H9 (cell line): ENCODE measurements at regions not wholly inside any gene's neighbourhood (a gene's known extent, or its start where the extent isn't known, plus 50 kb on each side); places are given as distances from the start of the nearest gene placed in this dataset.

Source experiments
- DNase-seq: peaks from one replicate; pipeline ENCODE4 v3.0.0-alpha.2; 2017
- H2AFZ ChIP-seq: one replicate; pipeline ENCODE4 v1.6.1; 2013; ENCODE audit warnings: mild to moderate bottlenecking, low read length, control low read depth, moderate library complexity
- H2AK5ac ChIP-seq: 2 replicates; pipeline ENCODE4 v1.6.1; 2013; ENCODE audit warnings: low read length, control low read depth, mixed read lengths; ENCODE audit not compliant: insufficient read length
- H2BK120ac ChIP-seq: one replicate; pipeline ENCODE4 v1.6.1; 2013; ENCODE audit warnings: low read depth, mild to moderate bottlenecking, low read length, control low read depth, inconsistent platforms; ENCODE audit not compliant: poor library complexity, severe bottlenecking
- H2BK12ac ChIP-seq: 2 replicates; pipeline ENCODE4 v1.6.1; 2013; ENCODE audit warnings: low read length, control low read depth, mixed read lengths, low read depth; ENCODE audit not compliant: insufficient read length
- H2BK15ac ChIP-seq: 2 replicates; pipeline ENCODE4 v1.6.1; 2013; ENCODE audit warnings: low read depth, low read length, control low read depth
- H2BK20ac ChIP-seq: one replicate; pipeline ENCODE4 v1.6.1; 2013; ENCODE audit warnings: low read depth, mild to moderate bottlenecking, low read length, control low read depth, inconsistent platforms; ENCODE audit not compliant: poor library complexity, severe bottlenecking
- H2BK5ac ChIP-seq: 2 replicates; pipeline ENCODE4 v1.6.1; 2013; ENCODE audit warnings: low read length, control low read depth, mixed read lengths; ENCODE audit not compliant: insufficient read length
- H3K14ac ChIP-seq: 2 replicates; pipeline ENCODE4 v1.6.1; 2013; ENCODE audit warnings: low read length, control low read depth; ENCODE audit not compliant: insufficient read depth
- H3K18ac ChIP-seq: 2 replicates; pipeline ENCODE4 v1.6.1; 2013; ENCODE audit warnings: low read depth, mild to moderate bottlenecking, mixed read lengths, low read length, control low read depth; ENCODE audit not compliant: insufficient read length
- H3K23ac ChIP-seq: 2 replicates; pipeline ENCODE4 v1.6.1; 2013; ENCODE audit warnings: low read length, control low read depth, mixed read lengths, low read depth; ENCODE audit not compliant: insufficient read length
- H3K23me2 ChIP-seq: 2 replicates; pipeline ENCODE4 v1.6.1; 2013; ENCODE audit warnings: low read depth, mild to moderate bottlenecking, mixed read lengths, low read length, control low read depth; ENCODE audit not compliant: insufficient read length, poor library complexity, severe bottlenecking
- H3K27ac ChIP-seq: 2 replicates; pipeline ENCODE4 v1.5.1; 2013; ENCODE audit warnings: low read length, control low read depth, mixed read lengths, low read depth; ENCODE audit not compliant: insufficient read length
- H3K27me3 ChIP-seq: 2 replicates; pipeline ENCODE4 v1.6.1; 2013; ENCODE audit warnings: low read length, control low read depth, inconsistent platforms; ENCODE audit not compliant: insufficient read depth
- H3K4ac ChIP-seq: 2 replicates; pipeline ENCODE4 v1.6.1; 2013; ENCODE audit warnings: low read depth, mild to moderate bottlenecking, control low read depth, inconsistent platforms, low read length, moderate library complexity
- H3K4me1 ChIP-seq: 2 replicates; pipeline ENCODE4 v1.6.1; 2013; ENCODE audit warnings: low read length, control low read depth, inconsistent platforms; ENCODE audit not compliant: insufficient read depth
- H3K4me2 ChIP-seq: 2 replicates; pipeline ENCODE4 v1.6.1; 2013; ENCODE audit warnings: low read length, control low read depth, mixed read lengths; ENCODE audit not compliant: insufficient read length, insufficient read depth
- H3K56ac ChIP-seq: 2 replicates; pipeline ENCODE4 v1.6.1; 2013; ENCODE audit warnings: low read depth, mild to moderate bottlenecking, mixed read lengths, low read length, control low read depth; ENCODE audit not compliant: insufficient read length
- H3K79me1 ChIP-seq: 2 replicates; pipeline ENCODE4 v1.6.1; 2013; ENCODE audit warnings: low read depth, mild to moderate bottlenecking, moderate library complexity, low read length, control low read depth, inconsistent platforms; ENCODE audit not compliant: insufficient read depth, poor library complexity, severe bottlenecking
- H3K79me2 ChIP-seq: 2 replicates; pipeline ENCODE4 v1.6.1; 2013; ENCODE audit warnings: low read length, control low read depth, inconsistent platforms; ENCODE audit not compliant: insufficient read depth
- H3K9ac ChIP-seq: 2 replicates; pipeline ENCODE4 v1.6.1; 2013; ENCODE audit warnings: low read length, control low read depth, mixed read lengths; ENCODE audit not compliant: insufficient read length; ENCODE audit errors: extremely low read depth
- H3K9me3 ChIP-seq: one replicate; pipeline ENCODE4 v1.6.1; 2013; ENCODE audit warnings: low read depth, low read length, inconsistent platforms; ENCODE audit not compliant: control insufficient read depth
- H3T11ph ChIP-seq: one replicate; pipeline ENCODE4 v1.6.1; 2013; ENCODE audit warnings: mild to moderate bottlenecking, low read length, control low read depth, inconsistent platforms
- H4K20me1 ChIP-seq: one replicate; pipeline ENCODE4 v1.6.1; 2013; ENCODE audit not compliant: control insufficient read depth, insufficient read length, insufficient read depth
- H4K5ac ChIP-seq: 2 replicates; pipeline ENCODE4 v1.6.1; 2013; ENCODE audit warnings: low read depth, mild to moderate bottlenecking, mixed read lengths, low read length, control low read depth; ENCODE audit not compliant: insufficient read length
- H4K8ac ChIP-seq: replicated peaks from 2 replicates; pipeline ENCODE4 v1.6.1; 2013; ENCODE audit warnings: low read length, control low read depth, mixed read lengths, low read depth; ENCODE audit not compliant: insufficient read length
- H4K91ac ChIP-seq: 2 replicates; pipeline ENCODE4 v1.6.1; 2013; ENCODE audit warnings: low read depth, mild to moderate bottlenecking, moderate library complexity, mixed read lengths, low read length, control low read depth; ENCODE audit not compliant: insufficient read length
- H3K27ac Mint-ChIP-seq, 3 experiments: 2 replicates in 2 of 3; 3 replicates in 1 of 3; pipeline ENCODE4 v1.8.0; 2020 to 2021; ENCODE audit warnings: mixed read lengths in 3 of 3, mild to moderate bottlenecking in 1 of 3, moderate library complexity in 1 of 3
- H3K27me3 Mint-ChIP-seq: 2 replicates; pipeline ENCODE4 v1.8.0; 2021; ENCODE audit warnings: low read depth, mild to moderate bottlenecking, moderate library complexity, mixed read lengths
- H3K36me3 Mint-ChIP-seq, 3 experiments: 2 replicates in 2 of 3; 3 replicates in 1 of 3; pipeline ENCODE4 v1.8.0; 2020 to 2021; ENCODE audit warnings: low read depth in 3 of 3, mixed read lengths in 3 of 3; ENCODE audit not compliant: insufficient read depth in 1 of 3
- H3K4me1 Mint-ChIP-seq, 2 experiments: 2 replicates each; pipeline ENCODE4 v1.8.0; 2020; ENCODE audit warnings: mixed read lengths in 2 of 2
- H3K4me3 Mint-ChIP-seq, 2 experiments: 2 replicates in 1 of 2; 3 replicates in 1 of 2; pipeline ENCODE4 v1.8.0; 2020 to 2021; ENCODE audit warnings: mild to moderate bottlenecking in 2 of 2, mixed read lengths in 2 of 2, moderate library complexity in 1 of 2
- H3K9me3 Mint-ChIP-seq, 2 experiments: 2 replicates in 1 of 2; 3 replicates in 1 of 2; pipeline ENCODE4 v1.8.0; 2020; ENCODE audit warnings: mild to moderate bottlenecking in 2 of 2, mixed read lengths in 2 of 2, moderate library complexity in 1 of 2
- WGBS: extraction: QIAGEN DNeasy Blood & Tissue Kit; methylation state at CpG from one replicate; pipeline ENCODE4 v1.1.7; 2013; ENCODE audit warnings: missing lambda C conversion rate, low lambda C conversion rate, mixed read lengths; ENCODE audit not compliant: insufficient read length; ENCODE audit errors: extremely low coverage; 5-methylcytosine and 5-hydroxymethylcytosine counted together
- TF ChIP-seq, protein P1 (sequence below): fragments of 200-600 bp; sonication (generic); conservative IDR thresholded peaks from 3 replicates; pipeline ENCODE4 v1.8.0; 2021; ENCODE audit warnings: antibody characterized with exemption, mild to moderate bottlenecking

GRCh38 chr1:244165021-244165420 is 113.9 kb downstream of the ZBTB18 start:
- no peak overlapping the region for H2BK120ac ChIP-seq
- no peak for DNase-seq
- Mint-ChIP-seq H3K4me3 (no peak overlapping the region), H3K9me3 (no peaks in the 10 kb centered on the region), H3K27ac (no peak overlapping the region), H3K4me1 (peaks cover 14 to 18% of the 10 kb centered on the region in 2 experiments), H3K36me3 (peaks cover 0 to 5% (median 0%) of the 10 kb centered on the region in 3 experiments; a peak in 1 of 7 replicates), H3K27me3 (no peaks in the 10 kb centered on the region; the same call in 1 of the 2 replicates)
- no CpG with 5 or more reads among the region's 3 CpGs for WGBS
- H3K9ac ChIP-seq = no peak overlapping the region
- H2BK15ac ChIP-seq = no peak overlapping the region
- no peak overlapping the region for H2BK5ac ChIP-seq
- H4K91ac ChIP-seq = no peak overlapping the region
- no peak overlapping the region for H4K8ac ChIP-seq
- H3K27me3 ChIP-seq = no peaks in the 10 kb centered on the region
- H3K23ac ChIP-seq = no peak overlapping the region
- no peaks in the 10 kb centered on the region for H3K79me1 ChIP-seq
- no peaks in the 10 kb centered on the region for H3K23me2 ChIP-seq
- no peaks in the 10 kb centered on the region for H3K79me2 ChIP-seq
- no peak overlapping the region for H3K4ac ChIP-seq
- no peaks in the 10 kb centered on the region for H4K20me1 ChIP-seq
- H3K4me1 ChIP-seq = peaks cover 19% of the 10 kb centered on the region; the same call in 1 of the 2 replicates
- H2BK20ac ChIP-seq = peak overlapping the region; percentile 79
- no peak overlapping the region for H4K5ac ChIP-seq
- no peaks in the 10 kb centered on the region for H3K9me3 ChIP-seq
- H2AK5ac ChIP-seq = no peak overlapping the region
- H3K4me2 ChIP-seq = no peak overlapping the region
- H3T11ph ChIP-seq = no peak overlapping the region
- no peak overlapping the region for H2AFZ ChIP-seq
- H3K56ac ChIP-seq = no peak overlapping the region
- no peak overlapping the region for H3K18ac ChIP-seq
- no peak overlapping the region for H3K27ac ChIP-seq
- H2BK12ac ChIP-seq = peak overlapping the region; percentile 74
- H3K14ac ChIP-seq = no peak overlapping the region
- TF ChIP-seq, protein P1, sequence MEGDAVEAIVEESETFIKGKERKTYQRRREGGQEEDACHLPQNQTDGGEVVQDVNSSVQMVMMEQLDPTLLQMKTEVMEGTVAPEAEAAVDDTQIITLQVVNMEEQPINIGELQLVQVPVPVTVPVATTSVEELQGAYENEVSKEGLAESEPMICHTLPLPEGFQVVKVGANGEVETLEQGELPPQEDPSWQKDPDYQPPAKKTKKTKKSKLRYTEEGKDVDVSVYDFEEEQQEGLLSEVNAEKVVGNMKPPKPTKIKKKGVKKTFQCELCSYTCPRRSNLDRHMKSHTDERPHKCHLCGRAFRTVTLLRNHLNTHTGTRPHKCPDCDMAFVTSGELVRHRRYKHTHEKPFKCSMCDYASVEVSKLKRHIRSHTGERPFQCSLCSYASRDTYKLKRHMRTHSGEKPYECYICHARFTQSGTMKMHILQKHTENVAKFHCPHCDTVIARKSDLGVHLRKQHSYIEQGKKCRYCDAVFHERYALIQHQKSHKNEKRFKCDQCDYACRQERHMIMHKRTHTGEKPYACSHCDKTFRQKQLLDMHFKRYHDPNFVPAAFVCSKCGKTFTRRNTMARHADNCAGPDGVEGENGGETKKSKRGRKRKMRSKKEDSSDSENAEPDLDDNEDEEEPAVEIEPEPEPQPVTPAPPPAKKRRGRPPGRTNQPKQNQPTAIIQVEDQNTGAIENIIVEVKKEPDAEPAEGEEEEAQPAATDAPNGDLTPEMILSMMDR = no peak
